ENCODE measurements at regions not wholly inside any gene's neighbourhood (a gene's known extent, or its start where the extent isn't known, plus 50 kb on each side); places are given as distances from the start of the nearest gene placed in this dataset.

- peak; percentile 60 for DNase-seq (ENCODE audit: low read depth)
Measured at GRCh38 chr11:128040603-128041002, 546.8 kb downstream of the ETS1 start.

GRCh38 chr11:128039140-128040021, 548.0 kb downstream of the ETS1 start:
- DNase-seq (ENCODE audit: low read depth), result peak; percentile 84

GRCh38 chr11:128036556-128037093, 550.7 kb downstream of the ETS1 start:
- DNase-seq (ENCODE audit: low read depth), result no peak

- DNase-seq (ENCODE audit: low read depth), result no peak
Measured at GRCh38 chr11:128036006-128036405, 551.4 kb downstream of the ETS1 start.

- peak; percentile 71 for DNase-seq (ENCODE audit: low read depth)
Measured at GRCh38 chr11:128031538-128032134, 555.7 kb downstream of the ETS1 start.

GRCh38 chr11:128029219-128029722, 558.1 kb downstream of the ETS1 start:
- DNase-seq (ENCODE audit: low read depth), result peak; percentile 80

GRCh38 chr11:128026596-128026995, 560.8 kb downstream of the ETS1 start:
- DNase-seq (ENCODE audit: low read depth), result peak; percentile 100

- no peak for DNase-seq (ENCODE audit: low read depth)
Measured at GRCh38 chr11:128022761-128023160, 564.6 kb downstream of the ETS1 start.

GRCh38 chr11:128022007-128022368, 565.4 kb downstream of the ETS1 start:
- DNase-seq (ENCODE audit: low read depth), result peak; percentile 54

- no peak for DNase-seq (ENCODE audit: low read depth)
Measured at GRCh38 chr11:128021349-128022006, 565.9 kb downstream of the ETS1 start.

GRCh38 chr11:128018692-128019091, 568.7 kb downstream of the ETS1 start:
- no peak for DNase-seq (ENCODE audit: low read depth)

- DNase-seq (ENCODE audit: low read depth), result no peak
Measured at GRCh38 chr11:128005562-128005961, 581.8 kb downstream of the ETS1 start.

- peak; percentile 1 for DNase-seq (ENCODE audit: low read depth)
Measured at GRCh38 chr11:127998421-127998820, 588.9 kb downstream of the ETS1 start.

GRCh38 chr11:127997594-127997993, 589.8 kb downstream of the ETS1 start:
- peak; percentile 0 for DNase-seq (ENCODE audit: low read depth)

GRCh38 chr11:127996825-127997224, 590.5 kb downstream of the ETS1 start:
- no peak for DNase-seq (ENCODE audit: low read depth)

- no peak for DNase-seq (ENCODE audit: low read depth)
Measured at GRCh38 chr11:127995921-127996320, 591.4 kb downstream of the ETS1 start.

- peak; percentile 83 for DNase-seq (ENCODE audit: low read depth)
Measured at GRCh38 chr11:127994736-127995135, 592.6 kb downstream of the ETS1 start.

- DNase-seq (ENCODE audit: low read depth), result no peak
Measured at GRCh38 chr11:127993788-127994187, 593.6 kb downstream of the ETS1 start.

- DNase-seq (ENCODE audit: low read depth), result no peak
Measured at GRCh38 chr11:127993281-127993680, 594.1 kb downstream of the ETS1 start.

- no peak for DNase-seq (ENCODE audit: low read depth)
Measured at GRCh38 chr11:127986073-127986472, 601.3 kb downstream of the ETS1 start.

GRCh38 chr11:127972816-127973215, 614.5 kb downstream of the ETS1 start:
- no peak for DNase-seq (ENCODE audit: low read depth)

GRCh38 chr11:127971448-127971847, 615.9 kb downstream of the ETS1 start:
- DNase-seq (ENCODE audit: low read depth), result no peak
